ENCODE measurements at regions not wholly inside any gene's neighbourhood (a gene's known extent, or its start where the extent isn't known, plus 50 kb on each side); places are given as distances from the start of the nearest gene placed in this dataset.

GRCh38 chr13:50141375-50141975 lies 126.2 kb downstream of the KCNRG start:
- no peak for TF ChIP-seq CTCF (IDR thresholded peaks at IDR 0.05; ENCODE audit: low read length)
- no peak for TF ChIP-seq EZH2 (IDR thresholded peaks at IDR 0.05; ENCODE audit: borderline replicate concordance, low read length)

Data from OCI-LY1 (cell line).